ENCODE measurements at regions not wholly inside any gene's neighbourhood (a gene's known extent, or its start where the extent isn't known, plus 50 kb on each side); places are given as distances from the start of the nearest gene placed in this dataset.

DNA sequence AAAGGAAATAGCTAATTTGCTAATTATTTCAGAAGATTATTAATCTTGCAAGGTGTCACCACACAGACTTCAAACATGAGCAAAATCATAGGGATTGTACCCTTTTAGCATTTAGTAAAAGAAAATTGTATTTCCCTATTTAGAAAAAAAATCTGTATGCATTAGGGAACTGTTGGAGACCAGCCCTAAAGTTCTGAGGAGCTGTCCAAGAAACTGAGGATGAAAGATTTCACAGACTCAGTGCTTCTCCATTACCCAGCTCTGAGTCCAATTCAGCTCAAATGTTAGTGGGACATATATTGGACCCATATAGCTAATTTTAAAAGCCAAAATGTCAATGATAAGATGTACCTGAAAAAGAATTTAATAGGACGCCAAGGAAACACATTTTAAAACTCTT lies 271.7 kb downstream of the SNX10 start:
- no peak overlapping the region for H2BK15ac ChIP-seq (ENCODE audit: low read length)
- FAIRE-seq: no peak
- H2BK5ac ChIP-seq (ENCODE audit: low read depth, low read length): no peak overlapping the region
- H3K14ac ChIP-seq (ENCODE audit: insufficient read length): no peak overlapping the region
- ChIA-PET POLR2A (ENCODE audit: partially characterized antibody) (no interaction called here), CTCF (ENCODE audit: partially characterized antibody) (interaction anchor here (0.6 to 2.5 kb wide), 13 partner anchors 9 to 567 kb away, joined by 3 to 11 read pairs (median 4); no protein-coding TSS in a partner anchor)
- H2BK12ac ChIP-seq (ENCODE audit: low read depth, low read length): no peak overlapping the region
- H4K5ac ChIP-seq (ENCODE audit: insufficient read length, low read depth, low read length): no peak overlapping the region
- H3K27me3 ChIP-seq (replicated peaks in 1 of 4; ENCODE audit: control insufficient read depth in 3 of 4, extremely low read depth in 1 of 4, insufficient read depth in 3 of 4, low read length in 3 of 4): no peaks in the 10 kb centered on the region
- H3K79me1 ChIP-seq (ENCODE audit: low read depth, low read length): no peaks in the 10 kb centered on the region
- no peaks in the 10 kb centered on the region for H3K23me2 ChIP-seq (ENCODE audit: low read depth, low read length)
- no peak for DNase-seq (ENCODE audit: low read depth in 1 of 2, low spot score in 2 of 2)
- no peak overlapping the region for H3K56ac ChIP-seq (replicated peaks; ENCODE audit: insufficient read length, low read depth, low read length)
- no peaks in the 10 kb centered on the region for H4K20me1 ChIP-seq (replicated peaks in 1 of 2; ENCODE audit: control insufficient read depth in 1 of 2, insufficient read depth in 2 of 2, low read length in 2 of 2)
- no peak overlapping the region for H3K9ac ChIP-seq (replicated peaks in 1 of 4; ENCODE audit: extremely low read depth in 1 of 4, low read depth in 3 of 4, low read length in 3 of 4)
- no peak overlapping the region for H3K4me3 ChIP-seq (ENCODE audit: extremely low read depth in 1 of 4, insufficient read depth in 2 of 4, low read depth in 3 of 4, low read length in 4 of 4)
- no peak overlapping the region for H3K4me2 ChIP-seq (ENCODE audit: insufficient read depth in 1 of 2, low read depth in 2 of 2, low read length in 2 of 2)
- no peaks in the 10 kb centered on the region for H3K4me1 ChIP-seq (replicated peaks in 1 of 4; ENCODE audit: control insufficient read depth in 3 of 4, insufficient read depth in 4 of 4, low read length in 3 of 4)
- no peak overlapping the region for H2AK5ac ChIP-seq (ENCODE audit: low read depth, low read length)
- no peaks in the 10 kb centered on the region for H3K9me3 ChIP-seq (ENCODE audit: insufficient read depth in 2 of 2, low read depth in 1 of 2, low read length in 1 of 2)
- H4K91ac ChIP-seq (replicated peaks; ENCODE audit: insufficient read length, low read length): no peak overlapping the region
- H2BK120ac ChIP-seq (replicated peaks; ENCODE audit: low read depth, low read length): no peak overlapping the region
- no peak overlapping the region for H3K23ac ChIP-seq (ENCODE audit: insufficient read length)
- H3K27ac ChIP-seq (ENCODE audit: low read depth, low read length): no peak overlapping the region
- H2BK20ac ChIP-seq (ENCODE audit: low read length): no peak overlapping the region
- H4K8ac ChIP-seq (ENCODE audit: extremely low read depth, insufficient read depth, low read length): no peak overlapping the region
- H2AFZ ChIP-seq (ENCODE audit: low read length): no peak overlapping the region
- no peaks in the 10 kb centered on the region for H3K36me3 ChIP-seq (ENCODE audit: control insufficient read depth in 2 of 4, insufficient read depth in 4 of 4, low read length in 3 of 4)
- H3K18ac ChIP-seq (ENCODE audit: extremely low read depth, low read length): no peak overlapping the region
- H3K4ac ChIP-seq (replicated peaks; ENCODE audit: insufficient read length, low read depth, low read length): no peak overlapping the region
- H3K79me2 ChIP-seq (ENCODE audit: control insufficient read depth in 1 of 2, insufficient read depth in 2 of 2, low read length in 2 of 2): no peaks in the 10 kb centered on the region
- WGBS, 2 experiments (ENCODE audit: extremely low coverage in 1 of 2, insufficient coverage in 1 of 2, insufficient read length in 1 of 2, insufficient replicate concordance in 2 of 2, low coverage in 1 of 2, low lambda C conversion rate in 2 of 2, missing lambda C conversion rate in 1 of 2): 100% methylated on average over 1 of the region's 1 CpG; no CpG with 5 or more reads in 1 of the 2 experiments
- TF ChIP-seq SP1 (IDR thresholded peaks at IDR 0.05; ENCODE audit: low read depth, low read length) (no peak), SP2 (IDR thresholded peaks at IDR 0.05; ENCODE audit: low read length) (no peak), RFX5 (IDR thresholded peaks at IDR 0.05; ENCODE audit: borderline replicate concordance, low read depth, low read length) (no peak), BRCA1 (IDR thresholded peaks at IDR 0.05; ENCODE audit: low read depth, low read length) (no peak), KDM4A (IDR thresholded peaks at IDR 0.05; ENCODE audit: low read depth, low read length, severe bottlenecking) (no peak), YY1 (IDR thresholded peaks at IDR 0.05; ENCODE audit: low read depth, low read length) (no peak), POU5F1 (IDR thresholded peaks at IDR 0.05; ENCODE audit: low read depth, low read length) (no peak), ASH2L (IDR thresholded peaks at IDR 0.05; ENCODE audit: low read length) (no peak), TAF1 (IDR thresholded peaks at IDR 0.05; ENCODE audit: low read depth, low read length) (no peak), CTBP2 (IDR thresholded peaks at IDR 0.05; ENCODE audit: borderline replicate concordance, insufficient read depth, insufficient read length, low read length) (no peak), POLR2AphosphoS5 (IDR thresholded peaks at IDR 0.05; ENCODE audit: low read depth, low read length) (no peak), ZNF274 (IDR thresholded peaks at IDR 0.05; ENCODE audit: borderline replicate concordance, extremely low read depth, low read length) (no peak), BCL11A (IDR thresholded peaks at IDR 0.05; ENCODE audit: low read depth in 2 of 2, low read length in 2 of 2) (no peak), RBBP5 (IDR thresholded peaks at IDR 0.05; ENCODE audit: borderline replicate concordance, low read depth, low read length) (no peak), SUZ12 (IDR thresholded peaks at IDR 0.05; ENCODE audit: low read length) (no peak), TBP (IDR thresholded peaks at IDR 0.05; ENCODE audit: low read depth, low read length) (no peak)
- TF ChIP-seq, protein P1, sequence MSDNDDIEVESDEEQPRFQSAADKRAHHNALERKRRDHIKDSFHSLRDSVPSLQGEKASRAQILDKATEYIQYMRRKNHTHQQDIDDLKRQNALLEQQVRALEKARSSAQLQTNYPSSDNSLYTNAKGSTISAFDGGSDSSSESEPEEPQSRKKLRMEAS (IDR thresholded peaks at IDR 0.05): no peak
